NCI-H1436 (cell line): ENCODE measurements at regions not wholly inside any gene's neighbourhood (a gene's known extent, or its start where the extent isn't known, plus 50 kb on each side); places are given as distances from the start of the nearest gene placed in this dataset.

ENCODE experiments used
- DNase-seq: peaks from one replicate; lab custom pipeline; 2025; lab: John Stamatoyannopoulos, UW

DNA sequence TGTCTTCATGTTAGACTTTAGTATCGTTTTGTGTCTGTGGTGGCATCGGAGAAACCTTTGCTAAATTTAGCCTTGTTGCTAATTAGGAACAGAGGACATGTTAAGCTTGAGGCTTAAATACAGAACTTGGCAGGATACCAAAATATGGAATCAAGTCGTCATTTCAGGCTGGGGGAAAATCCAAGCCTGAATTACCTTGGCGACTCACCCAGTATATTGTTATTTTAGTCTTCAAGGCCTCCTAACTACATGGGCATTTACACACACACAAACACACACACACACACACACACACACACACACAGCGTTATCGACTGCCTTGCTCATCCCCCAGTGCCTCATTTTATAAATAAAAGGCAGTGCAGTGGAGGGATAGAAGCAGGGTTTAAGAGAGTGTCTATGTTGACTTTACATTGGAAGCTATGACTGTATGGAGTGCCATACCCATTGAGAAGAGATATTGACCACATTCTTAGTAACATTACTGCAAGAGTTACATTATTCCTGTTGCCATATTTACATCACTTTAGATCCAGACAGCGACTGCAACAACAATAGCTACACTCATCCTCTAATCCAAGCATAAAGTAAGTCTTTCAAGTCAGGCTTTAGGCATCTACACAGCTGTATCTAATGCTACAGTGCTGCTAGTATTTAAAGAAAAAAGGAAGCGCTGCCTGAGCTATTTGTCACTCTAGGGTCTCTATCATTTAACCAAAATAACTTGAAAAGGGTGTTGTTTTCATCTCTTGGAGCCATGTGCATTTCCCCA, 210.8 kb upstream of the SEMA6D start:
- peak; percentile 32 for DNase-seq

DNA sequence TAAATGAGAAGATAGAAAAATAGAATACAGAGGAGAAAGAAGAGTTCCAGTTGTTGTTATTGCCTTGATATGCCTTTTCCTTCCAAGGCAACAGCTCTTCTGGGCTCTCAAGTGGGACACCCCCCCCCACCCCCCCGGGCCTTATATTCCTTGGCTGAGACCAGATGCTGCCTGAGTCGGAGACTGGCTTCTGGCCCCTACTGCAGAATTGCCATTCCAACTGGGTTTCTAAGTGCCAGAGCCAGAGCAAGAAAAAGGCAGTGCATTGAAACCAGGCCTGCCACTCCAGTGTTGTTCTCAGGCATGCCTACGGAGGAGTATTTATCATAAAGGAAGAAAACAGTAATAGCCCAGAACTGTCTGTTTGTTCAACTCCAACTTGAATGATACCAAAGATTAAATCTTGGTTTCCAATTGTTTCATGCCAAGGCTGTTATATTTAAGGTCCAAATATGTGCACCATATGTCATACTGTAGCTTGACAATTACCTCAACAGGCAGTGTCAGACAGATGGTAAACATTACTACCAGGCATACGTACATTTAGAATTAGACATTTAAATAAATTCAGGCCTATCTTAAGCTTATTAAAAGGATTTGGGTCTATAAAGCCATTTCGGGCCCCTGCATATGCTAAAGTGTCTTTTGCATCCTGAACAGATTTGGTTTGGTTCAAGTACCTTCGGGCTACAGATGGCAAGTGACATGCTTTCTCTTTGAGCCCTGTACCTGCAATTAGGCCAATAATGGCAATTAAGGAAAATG, 209.9 kb upstream of the SEMA6D start:
- DNase-seq = no peak

DNA sequence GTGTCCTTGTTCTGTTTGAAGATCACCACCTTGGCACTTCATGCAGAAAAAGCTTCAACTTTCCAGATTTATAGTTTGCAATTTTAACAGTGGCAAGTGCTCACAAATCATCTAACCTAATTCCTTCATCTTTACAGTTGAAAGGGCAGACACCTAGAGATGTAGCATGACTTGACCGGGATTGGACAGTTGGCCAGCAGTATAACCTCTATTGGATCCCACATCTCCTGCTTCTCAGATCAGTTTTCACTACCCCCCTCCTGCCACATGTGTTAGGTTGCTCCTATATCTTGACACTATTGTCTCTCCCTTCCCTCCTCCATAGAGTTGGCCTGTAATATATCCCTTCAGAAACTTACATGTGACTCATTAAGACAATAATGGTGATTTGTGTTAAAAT, 206.0 kb upstream of the SEMA6D start:
- no peak for DNase-seq

DNA sequence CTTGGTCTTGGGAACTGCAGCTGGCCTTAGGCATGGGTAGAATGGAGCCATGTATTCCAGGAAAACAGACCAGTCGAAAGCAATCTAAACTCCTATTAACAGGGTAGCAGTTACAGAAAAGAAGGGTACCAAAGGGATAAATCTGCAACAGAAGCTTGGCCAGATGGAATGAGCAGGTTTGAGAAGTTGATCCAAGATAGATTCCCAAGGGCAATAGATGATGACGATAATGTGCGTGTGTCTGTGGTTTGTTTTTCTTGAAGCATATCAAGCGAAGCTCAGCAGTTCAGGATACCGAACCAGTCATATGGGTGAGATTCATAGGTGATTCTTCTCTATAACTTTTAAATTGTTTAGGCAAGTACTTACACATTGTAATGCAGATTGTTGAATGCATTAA, 203.8 kb upstream of the SEMA6D start:
- no peak for DNase-seq

DNA sequence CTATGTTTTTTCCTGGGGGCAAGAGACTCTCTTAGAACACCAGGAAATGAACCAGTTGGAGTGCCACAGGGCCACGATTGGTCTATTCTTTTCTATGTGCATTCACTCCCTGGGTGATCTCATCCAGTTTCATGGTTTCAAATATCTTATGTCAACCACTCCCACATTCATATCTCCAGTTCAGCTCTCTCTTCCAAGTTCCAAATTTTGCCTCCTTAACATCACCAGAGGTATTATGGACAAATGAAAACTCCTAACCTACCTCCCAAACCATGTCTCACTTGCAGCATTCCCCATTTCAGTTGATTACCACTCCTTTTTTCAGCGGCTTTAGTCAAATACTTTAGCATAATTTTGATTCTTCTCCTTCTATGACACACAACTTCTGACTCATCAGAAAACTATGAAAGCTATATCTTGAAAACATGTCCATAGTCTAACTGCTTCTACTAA, 203.1 kb upstream of the SEMA6D start:
- DNase-seq = no peak

DNA sequence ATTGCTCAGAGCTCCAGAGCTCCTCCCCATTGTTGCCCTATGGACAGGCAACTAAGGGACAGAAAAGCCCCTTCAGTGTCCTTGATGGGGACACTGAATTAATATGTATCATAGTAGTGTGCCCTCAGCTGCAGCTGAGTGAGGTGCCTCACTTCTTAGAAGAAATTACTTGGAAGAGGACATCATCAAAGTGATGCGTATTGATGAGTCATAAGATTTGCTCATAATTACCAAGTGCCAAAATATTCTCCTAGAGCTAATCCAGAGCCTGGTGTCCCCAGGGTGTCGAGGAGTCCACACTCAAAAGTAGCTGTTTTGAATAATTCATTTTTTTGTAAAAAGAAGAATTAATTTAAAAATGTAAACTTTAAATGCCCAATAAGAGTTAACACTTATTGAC, 200.7 kb upstream of the SEMA6D start:
- no peak for DNase-seq

DNA sequence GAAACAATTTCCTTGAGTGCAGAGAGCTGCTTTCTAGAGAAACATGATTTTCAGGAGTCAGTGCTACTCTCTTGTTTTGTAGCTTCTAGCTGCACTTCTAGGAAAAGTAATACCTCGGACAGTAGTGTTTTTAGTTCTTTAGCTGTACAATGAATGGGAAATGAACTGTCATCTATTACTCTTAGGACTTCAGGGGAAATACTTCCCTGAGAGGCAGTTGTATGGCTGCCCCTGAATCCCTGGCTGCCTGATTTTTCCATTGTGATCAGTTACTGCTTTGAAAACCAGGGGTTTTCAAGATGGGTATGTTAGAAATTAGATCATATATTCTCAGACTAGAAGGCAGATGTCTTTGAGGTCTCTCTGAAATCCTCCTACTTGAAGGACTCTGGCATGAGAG, 200.3 kb upstream of the SEMA6D start:
- DNase-seq = no peak

DNA sequence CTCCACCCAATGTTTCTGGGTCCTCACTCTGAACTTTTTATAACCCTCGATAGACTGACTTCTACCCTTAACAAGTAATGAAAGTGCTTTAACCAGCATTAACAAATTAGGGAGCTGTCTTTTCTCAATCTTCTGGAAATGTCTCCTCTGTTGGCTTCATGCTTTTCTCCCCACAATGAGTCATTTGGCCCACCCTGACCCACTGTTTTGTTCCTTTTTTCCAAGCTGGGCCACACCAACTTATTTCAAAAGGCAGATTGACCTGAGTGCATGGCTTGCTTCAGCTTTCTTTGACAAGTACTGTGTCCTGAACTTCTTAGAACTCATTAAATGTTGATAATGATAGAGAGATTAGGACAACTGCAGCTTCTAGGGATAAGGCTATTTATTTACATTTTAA, 199.6 kb upstream of the SEMA6D start:
- no peak for DNase-seq

DNA sequence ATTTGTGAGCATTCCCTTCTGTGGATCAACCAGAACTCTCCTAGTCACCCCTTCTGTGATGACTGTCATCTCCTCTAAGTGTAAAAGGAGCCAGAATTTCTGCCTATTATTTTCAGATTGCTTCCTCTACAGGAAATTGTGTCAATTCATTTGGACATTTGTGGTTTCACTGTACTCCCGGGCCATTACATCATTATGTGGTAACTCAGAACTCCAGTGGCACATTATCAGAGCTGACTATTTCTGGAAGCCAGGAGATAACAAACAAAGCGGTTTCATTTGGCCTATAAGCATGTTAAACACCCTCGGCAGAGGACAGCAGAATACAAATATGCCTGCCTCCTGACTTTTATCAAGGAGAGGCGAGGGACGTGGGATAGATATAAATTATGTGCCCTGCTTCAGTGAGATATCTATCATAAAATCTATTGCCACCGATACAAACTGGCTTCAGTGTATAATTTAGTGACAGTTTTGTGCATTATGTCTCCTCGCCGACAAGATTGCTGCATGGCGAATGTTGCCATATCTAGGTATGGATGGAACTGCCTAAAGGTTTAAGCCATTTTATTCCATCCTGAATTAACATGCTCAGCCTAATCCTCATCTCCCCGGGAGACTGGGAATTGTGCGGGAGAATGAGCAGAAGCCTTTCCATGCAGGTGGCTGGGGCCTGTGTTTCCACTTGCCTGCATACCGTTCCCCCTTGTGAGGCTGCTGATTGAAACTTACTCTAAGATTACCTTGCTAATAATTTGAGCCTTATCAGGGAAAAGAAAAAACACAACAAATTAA, 193.4 kb upstream of the SEMA6D start:
- no peak for DNase-seq

DNA sequence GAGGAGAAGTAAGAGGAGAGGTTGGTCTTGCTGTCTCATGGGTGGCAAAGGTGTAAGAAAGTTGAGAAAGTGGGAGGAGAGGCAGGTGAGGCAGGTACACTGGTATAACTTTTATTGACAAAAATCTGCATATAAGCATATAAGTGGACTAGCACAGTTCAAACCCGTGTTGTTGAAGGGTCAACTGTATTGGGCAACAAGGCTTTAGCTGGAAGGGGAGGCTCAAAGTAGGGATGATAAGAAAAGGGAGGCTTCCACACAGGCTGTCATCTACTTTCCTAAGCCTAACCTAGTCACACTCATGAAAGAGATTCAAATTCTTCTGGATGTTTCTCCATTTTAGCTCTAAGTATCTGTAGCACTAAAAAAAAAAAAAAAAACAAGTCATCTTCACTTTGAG, 188.1 kb upstream of the SEMA6D start:
- DNase-seq = no peak

DNA sequence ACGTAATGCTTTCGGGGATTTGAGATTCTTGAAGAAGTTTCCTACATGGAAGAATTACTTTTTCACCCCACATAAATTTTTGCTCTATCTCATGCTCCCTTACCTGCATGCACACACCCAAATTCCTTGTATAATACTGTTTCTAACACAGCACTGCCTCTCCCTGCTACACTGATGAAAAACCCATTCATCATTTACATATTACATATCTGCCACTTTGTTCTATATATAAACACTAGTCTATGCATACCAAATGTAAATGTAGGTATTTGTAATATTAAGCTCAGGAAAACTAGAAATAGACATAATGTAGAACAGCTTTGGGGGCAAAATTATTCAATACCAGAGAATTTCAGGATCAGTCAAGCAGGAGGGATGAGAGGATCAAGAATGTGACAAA, 182.6 kb upstream of the SEMA6D start:
- no peak for DNase-seq

DNA sequence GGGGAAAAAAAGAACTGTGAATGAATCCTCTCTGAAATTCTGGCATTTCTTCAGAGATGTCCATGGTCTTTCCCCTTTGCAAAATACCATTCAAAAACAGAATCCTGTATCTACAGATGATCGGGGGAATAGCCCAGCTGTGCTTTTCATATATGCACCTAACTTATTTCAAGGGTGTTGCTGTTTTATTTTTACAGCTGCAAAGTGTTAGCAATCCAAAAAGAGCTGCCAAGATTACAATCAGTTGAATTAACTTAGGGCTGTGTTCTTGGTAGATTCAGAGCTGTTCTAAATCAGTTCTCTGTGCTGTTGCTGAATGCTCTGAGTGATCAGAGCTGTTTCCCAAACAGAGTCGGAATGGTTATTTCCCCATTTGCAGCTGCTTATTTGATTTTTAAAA, 175.7 kb upstream of the SEMA6D start:
- DNase-seq = no peak

DNA sequence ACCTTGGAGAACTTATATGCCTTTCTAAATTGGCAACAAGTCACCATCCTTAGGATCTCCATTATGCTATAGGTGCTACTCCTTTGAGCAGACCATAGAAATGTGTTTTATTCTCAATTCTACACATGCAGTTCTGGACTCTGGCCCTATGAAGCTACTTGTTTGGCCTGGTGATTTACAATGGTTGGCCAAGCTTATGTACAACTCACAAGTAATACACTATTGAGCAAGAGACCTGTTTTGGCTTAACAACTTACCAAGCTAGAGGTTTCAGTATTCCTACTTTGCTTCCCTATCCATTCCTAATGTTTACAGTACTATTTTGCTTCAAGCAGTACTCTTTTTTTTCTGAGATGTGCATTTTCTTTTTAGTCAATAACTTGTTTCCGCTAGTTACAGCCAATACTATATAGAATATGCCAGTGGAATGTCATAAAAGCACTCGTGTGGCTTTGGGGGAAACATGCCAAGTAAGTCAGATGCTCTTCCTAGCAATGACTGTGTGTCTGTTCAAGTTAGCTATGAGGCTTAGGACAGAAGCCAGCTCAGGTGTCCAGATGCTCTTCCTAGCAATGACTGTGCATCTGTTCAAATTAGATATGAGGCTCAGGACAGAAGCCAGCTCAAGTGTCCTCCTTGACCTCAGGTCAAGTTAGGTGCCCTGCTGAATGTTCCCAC, 174.9 kb upstream of the SEMA6D start:
- DNase-seq = no peak

DNA sequence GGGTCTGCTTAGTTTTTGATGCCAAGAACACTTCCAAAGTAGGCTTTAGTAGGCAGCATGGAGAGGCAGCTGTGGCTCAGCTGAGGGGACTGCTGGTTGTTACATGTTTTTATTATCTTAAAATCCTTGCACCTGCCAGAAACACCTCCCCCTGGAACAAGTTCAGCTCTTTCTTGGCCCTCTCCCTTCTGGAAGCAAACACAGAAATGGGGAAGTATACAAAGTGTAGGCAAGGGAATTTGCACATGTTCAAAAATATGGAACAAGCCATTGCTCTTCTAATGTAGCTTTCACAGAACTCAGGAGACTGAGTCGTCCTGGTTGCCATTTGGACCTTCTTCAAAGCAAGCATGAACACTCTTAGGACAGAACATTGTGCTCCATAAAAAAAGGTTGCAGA, 169.1 kb upstream of the SEMA6D start:
- DNase-seq = no peak

DNA sequence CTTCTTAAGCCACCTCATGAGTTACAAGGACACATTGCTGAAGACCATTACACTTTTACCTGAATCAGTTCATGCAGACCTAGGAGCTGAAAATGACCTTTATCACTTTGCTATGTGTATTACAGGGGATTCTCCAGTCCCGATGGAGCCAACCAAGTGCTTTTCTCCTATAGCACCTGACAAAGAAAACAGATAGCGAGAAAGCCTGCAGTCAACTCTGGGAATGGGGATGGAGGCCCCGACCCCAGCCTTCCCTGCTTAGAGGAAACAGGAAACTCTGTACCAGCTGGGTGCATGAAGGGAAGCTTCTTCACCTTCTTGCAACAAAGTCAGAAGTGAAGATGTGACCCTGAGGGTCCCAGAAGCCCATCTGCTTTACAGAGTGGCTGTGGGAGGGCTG, 168.3 kb upstream of the SEMA6D start:
- no peak for DNase-seq

DNA sequence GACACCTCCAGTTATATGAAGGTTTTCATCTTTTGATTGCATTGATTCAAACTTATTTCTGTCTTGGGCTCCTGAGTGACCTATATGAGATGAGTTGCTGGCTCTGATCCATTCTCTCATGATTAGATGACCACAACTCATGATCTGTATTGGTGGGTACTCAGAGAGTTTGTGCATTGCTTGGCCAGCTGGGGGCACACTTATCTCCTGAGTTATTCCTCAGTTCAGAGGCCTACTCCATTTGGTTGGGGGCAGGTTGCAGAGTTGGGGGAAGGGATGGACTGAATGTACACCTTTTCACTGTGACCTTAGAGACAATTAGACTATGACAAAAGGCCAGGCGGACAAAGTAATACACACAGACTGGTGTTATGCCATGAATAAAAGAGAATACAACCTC, 166.2 kb upstream of the SEMA6D start:
- DNase-seq = no peak

DNA sequence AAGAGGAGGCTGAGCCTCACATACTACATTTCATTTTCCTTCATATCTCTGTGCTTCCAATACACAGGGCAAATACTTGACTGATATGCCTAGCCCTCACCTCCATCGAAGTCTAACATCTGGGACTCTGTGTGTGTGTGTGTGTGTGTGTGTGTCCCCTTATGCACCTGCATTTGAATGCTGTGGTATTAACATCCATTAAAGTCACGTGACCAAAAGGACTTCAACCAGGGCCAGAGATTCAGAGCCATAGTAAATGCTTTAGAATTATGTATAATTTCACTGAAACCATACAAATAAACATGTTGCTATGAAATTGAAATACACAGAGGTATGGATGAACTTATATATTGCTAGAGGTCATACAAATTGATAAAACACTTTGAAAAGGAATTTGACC, 165.8 kb upstream of the SEMA6D start:
- DNase-seq = no peak

DNA sequence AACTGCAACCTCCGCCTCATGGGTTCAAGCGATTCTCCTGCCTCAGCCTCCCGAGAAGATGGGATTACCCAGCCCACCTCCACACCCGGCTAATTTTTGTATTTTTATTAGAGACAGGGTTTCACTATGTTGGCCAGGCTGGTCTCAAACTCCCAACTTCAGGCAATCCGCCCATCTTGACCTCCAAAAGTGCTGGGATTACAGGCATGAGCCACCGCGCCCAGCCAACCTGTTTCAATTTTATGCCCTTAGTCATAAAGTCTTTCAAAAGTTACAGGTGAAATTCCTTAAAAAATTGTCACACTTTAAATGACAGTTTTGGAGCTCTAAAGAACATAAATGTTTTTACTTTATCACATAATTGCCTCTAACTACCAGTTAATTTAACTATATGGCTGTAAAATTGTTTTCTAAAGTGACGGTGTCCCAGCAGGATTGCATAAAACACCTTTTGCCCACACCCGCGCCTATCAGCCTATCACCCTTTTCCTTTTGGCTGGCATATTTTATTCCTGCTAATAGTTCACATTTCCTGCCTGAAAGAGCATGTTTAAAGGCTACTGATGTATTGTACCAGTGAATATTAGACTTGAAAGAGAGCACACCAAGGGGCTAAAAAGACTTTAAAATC, 164.2 kb upstream of the SEMA6D start:
- no peak for DNase-seq

DNA sequence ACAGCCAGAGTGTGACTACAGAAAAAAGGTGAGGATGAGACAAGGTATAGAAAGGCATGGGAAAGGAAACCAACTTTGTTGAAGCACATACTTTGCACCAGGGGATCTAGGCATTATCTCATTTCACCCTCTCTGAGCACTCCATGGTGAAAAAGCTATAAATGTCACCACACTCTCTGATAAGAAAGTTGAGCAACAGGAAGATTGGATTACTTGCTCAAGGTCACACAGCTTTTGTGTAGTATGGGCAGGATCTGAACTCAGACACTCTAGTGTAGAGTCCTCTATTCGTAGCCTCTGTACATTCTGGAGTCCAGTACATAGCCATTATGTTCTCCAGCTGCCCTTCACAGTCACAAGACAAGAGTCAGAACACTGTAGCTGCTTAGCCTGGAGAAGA, 163.4 kb upstream of the SEMA6D start:
- no peak for DNase-seq

DNA sequence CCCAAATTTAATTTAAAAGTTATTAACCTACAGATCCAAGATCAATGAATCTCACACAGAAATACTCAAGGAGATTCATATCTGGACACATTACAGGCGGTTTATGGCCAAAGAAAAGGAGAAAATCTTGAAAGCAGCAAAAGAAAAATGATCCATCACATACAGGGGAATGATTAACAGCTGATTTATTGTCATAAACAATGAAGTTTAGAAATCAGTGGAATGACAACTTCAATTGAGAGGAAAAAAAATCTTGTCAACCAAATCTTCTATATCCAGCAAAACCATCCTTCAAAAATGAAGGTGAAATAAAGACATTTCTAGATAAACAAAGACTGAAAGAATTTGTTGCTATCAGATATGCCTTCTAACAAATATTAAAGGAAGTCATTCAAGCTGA, 156.2 kb upstream of the SEMA6D start:
- no peak for DNase-seq

DNA sequence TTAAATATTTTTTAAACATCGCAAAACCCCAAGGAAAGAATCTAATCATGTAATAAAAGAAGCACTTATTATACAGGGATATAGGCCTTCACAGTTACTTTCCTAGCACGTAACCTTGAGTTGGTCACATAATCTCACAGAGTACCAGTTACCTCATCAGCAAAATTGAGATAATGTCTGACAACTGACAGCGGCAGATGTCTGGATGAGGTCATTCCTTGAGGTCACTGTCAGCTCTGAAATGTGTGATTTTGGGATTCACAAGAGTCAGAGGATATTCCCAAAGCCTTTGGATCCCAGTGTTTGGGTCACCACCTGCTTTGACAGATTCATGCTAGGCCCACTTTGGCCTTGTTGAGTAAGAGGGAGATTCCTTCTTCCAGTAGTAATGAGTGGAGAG, 151.4 kb upstream of the SEMA6D start:
- no peak for DNase-seq

DNA sequence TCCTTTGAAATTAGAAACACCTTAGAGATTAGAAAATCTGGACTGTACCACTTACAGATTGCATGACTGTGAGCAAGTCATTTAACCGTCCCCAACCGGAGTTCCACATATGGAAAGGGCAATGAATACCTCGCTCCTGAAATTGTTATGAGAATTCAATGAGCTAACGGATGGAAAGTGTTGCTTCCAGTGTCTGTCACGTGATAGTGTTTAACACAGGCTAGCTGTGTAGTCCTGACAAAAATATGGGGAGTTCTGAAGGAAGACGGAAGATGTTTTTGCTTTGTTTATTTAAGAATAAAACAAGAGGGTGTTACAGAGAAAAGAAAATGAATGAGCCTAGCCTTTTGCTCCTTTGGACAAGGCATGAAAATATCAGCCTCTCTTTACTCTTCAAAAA, 150.7 kb upstream of the SEMA6D start:
- DNase-seq = no peak
